Cerebellar cortex (tissue), 1 donor: ENCODE measurements at regions not wholly inside any gene's neighbourhood (a gene's known extent, or its start where the extent isn't known, plus 50 kb on each side); places are given as distances from the start of the nearest gene placed in this dataset.

Source experiments
- DNase-seq: peaks from one replicate; pipeline ENCODE4 v3.0.0-alpha.2; 2015; ENCODE audit warnings: low spot score

DNA sequence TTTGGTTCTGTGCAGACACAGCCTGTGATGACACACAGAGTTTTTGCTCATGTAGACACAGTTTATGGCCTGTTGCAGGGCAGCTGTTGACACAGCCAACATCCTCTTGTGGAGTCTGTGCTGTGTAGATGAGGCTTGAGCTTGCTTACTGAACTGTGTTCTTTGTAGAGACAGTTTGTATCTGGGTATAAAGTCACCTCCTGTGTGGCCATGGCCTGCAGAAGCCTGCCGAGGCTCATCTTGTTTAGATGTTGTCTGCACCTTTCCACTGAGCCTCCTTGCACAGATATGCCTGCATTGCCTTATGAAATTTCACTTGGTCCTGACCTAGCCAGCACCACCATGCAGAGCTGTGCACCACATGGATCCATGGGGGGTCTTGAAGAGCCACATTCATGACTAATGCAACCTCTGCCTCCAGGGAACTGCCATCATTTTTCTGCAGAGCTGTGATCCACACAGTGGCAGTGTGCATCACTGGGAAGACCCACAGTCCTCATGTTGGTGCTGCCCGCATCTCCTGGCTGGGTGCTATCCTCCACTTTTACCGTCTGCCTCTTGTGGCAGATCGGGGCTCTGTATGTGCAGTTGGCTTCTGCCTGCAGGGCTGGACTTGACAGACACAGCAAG is 198.0 kb upstream of the MAMLD1 start:
- no peak for DNase-seq

DNA sequence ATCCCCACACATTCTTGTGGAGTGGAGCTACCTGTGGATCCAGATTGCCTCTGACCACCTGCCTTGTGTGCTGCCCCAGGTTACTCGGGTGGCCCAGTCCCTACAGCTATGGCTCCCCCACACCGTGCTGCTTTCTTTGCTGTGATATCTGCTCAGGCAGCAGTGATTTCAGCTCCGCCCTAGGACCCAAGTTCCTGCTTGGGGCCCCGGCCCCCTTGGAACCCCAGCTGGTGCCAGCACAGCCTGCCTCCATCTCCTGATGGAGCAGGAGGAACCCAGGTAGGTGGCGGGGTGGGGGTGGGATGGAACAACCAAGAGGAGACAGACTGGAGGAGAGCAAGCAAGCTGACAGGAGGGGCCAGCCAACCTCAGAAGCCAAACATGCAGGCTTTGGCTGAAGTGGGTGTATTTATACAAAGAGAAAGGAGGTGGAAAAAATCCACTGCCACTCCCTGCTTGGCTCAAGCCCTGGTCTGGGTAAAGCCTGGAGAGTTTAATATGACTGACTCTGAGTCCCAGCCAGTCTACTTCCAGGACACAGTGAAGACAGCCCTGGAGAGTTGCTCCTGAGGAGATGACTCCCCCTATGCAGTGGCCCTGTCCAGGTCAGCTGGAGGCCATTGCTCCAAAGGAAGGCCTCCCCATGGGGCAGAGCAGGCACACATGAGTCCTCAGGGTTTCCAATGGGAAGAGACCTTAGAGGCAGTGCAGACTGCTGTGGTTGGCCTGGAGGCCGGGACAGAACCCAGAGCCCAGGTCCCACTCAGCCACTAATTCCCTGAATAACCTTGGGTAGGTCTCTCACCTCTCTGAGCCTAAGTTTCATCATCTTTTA is 197.1 kb upstream of the MAMLD1 start:
- no peak for DNase-seq

DNA sequence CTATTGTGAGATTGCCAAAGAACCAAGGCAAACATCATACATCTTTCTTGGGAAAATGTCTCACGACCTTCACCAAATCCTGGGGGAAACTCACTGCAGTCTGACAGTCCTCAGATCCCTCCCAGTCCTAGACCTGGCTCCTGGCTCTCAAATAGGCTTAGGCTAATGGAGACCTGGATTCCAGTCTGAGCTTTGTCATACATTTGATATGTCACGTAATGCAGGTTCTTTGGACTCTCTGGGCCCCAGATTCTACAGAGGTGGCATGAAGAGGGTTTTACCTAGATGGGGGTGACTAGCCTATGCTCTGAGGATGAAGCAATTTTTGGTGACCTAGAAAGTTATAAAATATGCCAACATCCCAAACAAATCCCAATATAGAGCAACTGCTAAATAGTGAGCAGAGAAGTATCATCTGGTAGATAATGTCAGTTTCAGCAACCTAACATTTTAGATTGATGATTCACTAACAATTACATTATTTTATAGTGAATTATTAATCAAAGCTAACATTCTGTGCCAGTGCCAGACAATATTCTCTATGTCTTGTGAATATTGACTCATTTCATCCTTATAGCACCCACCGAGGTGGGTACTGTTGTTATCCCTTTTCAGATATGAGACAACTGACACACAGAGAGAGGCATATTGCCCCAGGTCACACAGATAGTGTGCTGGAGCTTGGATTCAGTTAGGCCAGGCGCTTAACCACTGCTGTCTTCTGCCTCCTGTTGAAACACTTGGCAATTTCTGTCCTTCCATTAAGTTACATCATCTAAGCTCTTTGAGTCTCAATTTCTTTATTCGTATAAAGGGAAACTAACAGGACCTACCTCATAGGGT is 195.4 kb upstream of the MAMLD1 start:
- DNase-seq: no peak

DNA sequence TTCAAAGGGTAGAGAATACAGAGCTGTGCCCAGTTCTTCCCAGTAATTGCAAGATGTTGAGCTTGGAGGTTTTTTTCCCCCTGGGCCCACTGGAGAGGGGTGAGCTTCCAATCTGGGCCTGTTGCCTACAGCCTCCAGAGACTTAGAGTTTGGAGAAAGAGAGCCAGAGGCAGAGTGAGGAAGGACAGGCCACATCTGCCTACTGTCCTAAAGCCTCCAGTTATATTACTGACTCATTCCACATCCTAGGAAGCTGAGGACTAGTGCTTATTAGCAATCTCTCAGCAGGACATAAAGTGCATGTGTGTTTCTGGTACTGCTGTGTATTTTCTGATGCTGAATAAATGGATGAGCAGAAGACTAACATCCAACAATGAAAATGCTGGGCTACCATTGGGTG is 181.0 kb upstream of the MAMLD1 start:
- DNase-seq: no peak

DNA sequence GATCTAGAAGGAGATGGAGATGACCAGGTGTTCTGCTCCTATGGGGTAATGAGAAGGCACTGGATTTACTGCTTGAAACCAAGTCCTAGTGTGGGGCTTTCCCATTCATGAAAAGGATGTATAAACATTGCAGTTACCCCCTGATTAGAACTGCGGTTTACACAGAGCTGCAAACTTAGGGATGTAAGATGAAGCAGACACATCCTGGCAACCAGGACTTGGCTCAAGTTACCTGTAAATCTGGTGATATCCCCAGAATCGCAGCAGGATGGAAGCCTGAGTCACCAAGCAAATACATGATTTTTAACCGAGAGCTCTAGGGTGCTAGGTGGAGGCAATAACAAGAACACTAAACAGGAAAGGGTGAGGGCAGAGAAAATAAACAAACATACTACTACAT is 178.6 kb upstream of the MAMLD1 start:
- DNase-seq: no peak

DNA sequence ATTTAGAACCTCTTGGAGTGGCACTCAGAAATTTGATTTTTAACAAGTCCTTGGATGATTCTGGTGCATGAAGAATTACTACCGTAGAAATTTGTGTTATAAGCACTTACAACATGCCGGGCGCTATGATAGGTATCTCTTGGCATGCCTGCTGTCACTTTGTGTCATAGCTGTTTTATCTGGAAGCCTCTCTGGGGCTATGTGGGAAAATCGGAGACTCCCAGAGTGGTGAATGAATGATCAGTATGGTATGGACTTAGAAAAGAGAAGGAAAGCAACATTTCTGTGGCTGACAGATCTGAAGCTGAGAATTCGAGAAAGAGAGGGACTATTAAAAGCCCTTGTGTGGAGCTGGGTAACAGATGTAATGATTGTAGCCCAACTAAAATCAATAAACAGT is 177.4 kb upstream of the MAMLD1 start:
- DNase-seq: no peak

DNA sequence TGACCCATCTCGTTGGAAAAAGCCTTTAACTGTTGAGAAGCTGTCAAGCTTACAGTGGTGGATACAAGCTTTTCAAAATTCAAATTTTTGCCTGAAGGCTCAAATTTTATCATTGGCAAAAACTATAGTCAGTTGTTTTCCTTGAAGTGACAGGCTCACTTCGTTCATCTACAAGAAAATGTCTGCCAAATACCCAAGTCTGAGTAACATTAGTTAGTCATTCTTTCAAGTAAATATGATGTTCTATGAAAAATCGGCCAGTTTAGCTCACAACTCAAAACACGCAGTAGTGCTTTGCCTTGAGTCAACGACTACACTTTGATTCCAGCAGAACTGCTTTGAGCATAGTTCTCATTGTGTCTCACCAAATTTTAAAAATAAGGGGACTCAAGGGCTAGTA is 170.3 kb upstream of the MAMLD1 start:
- DNase-seq: no peak

DNA sequence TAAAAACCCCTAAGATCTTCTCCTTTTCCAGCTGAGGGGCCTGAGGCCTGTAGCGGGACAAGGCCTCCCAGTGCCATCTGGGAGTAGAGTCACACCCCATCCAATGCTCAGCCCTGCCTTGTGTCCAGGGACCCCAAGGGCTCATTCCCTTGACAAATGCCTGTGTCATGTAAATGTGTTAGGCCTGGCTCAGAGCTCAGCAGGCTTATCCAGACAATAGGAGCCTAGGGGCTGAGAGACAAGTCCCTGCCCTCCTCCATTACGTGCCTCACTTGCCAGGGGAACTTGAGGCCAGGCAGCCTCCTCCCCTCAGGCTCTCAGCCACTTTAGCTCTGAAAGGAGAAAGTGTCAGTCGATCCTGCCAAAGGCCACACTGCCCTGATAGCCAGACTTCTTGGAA is 166.8 kb upstream of the MAMLD1 start:
- DNase-seq: no peak

DNA sequence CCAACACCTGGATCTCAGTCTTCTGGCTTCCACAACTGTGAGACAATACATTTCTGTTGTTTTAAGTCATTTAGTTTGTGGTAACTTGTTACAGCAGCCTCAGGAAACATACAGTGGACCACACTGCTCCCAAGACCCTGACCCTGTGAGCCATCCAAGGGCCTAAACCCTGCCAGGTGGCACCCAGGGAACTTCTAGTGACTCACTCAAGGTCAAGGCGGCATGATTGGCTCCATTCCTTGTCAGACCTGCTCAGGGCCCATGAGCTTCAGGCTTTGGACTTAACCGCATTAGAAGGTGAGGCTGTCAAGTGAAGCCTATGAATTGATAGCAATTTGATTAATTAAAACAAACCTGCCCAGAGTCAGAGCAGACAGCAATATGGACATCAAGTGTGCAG is 165.7 kb upstream of the MAMLD1 start:
- no peak for DNase-seq

DNA sequence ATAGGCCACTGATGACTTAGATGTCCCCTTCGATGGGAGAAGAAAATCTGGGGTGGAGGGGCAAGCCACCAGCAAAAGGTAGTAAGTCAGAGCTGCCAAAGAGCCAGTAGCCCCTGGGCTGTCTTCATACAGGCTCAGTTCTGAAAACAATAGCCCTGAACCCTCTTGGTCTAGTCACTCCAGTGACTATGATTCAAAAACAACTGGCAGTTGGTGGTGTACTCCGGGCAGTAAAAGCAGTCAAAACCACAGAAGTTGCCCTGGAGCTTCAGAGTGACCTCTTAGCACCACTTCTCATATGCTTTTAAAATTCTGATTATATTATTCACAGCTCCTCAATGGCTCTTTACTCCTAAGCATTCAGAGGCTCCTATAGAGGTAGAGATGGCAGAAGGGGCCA is 164.3 kb upstream of the MAMLD1 start:
- DNase-seq: no peak

DNA sequence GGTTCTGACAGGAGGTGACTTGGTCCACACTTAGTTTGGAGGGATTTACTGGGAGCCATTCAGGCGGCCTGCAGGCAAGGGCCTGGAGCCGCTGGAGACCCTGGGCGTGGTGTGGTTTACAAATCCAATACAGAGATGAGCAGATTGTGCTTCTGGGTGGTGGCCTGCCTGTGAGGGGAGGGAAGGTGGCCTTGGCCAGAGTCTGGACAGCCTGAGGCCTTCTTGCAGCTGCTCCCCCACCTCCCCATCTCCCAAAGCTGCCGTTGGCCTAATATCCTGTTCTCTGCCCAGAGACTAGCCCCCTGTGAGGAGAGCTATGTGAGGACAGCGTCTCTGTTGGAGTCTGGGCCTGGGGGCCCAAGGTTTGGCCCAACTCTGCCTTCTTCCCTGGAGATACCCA is 163.9 kb upstream of the MAMLD1 start:
- no peak for DNase-seq

DNA sequence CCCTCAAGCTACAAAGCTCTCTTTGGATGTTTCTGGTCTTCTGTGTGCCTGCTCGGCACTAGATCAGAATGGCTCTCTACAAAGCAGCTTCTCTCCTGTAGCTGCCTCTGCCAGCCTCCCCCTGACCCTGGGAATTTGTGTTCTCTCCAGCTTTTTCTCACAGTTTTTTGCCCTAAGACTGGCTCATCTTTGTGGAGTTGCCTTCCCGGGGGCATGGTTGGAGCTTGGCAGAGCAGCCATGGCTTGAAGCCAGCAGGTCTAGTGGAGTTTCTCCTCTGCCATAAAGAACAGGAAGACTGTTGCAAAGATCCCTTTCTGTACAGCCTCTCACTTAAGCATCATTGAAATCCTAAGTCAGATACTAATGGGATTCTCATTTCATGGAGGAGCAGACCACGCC is 163.3 kb upstream of the MAMLD1 start:
- no peak for DNase-seq

DNA sequence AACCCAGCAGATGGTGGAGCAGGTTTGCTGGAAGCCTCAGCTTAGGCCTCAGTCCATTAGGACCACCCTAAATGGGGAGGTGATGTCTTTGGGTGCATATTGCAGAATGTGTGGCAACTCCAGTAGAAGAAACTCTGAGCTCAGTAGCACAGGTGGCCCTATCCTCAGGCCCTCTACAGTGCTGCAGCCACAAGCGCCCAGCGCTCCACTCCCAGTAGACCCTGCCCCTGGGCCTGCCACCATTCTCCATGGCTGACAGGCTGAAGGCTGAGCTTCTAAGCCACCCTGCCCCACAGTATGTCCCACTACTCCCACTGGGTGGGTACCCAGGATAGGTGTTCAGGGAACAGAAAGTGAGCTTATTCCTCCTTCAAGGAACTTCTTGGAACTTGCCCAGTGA is 162.8 kb upstream of the MAMLD1 start:
- DNase-seq: no peak

DNA sequence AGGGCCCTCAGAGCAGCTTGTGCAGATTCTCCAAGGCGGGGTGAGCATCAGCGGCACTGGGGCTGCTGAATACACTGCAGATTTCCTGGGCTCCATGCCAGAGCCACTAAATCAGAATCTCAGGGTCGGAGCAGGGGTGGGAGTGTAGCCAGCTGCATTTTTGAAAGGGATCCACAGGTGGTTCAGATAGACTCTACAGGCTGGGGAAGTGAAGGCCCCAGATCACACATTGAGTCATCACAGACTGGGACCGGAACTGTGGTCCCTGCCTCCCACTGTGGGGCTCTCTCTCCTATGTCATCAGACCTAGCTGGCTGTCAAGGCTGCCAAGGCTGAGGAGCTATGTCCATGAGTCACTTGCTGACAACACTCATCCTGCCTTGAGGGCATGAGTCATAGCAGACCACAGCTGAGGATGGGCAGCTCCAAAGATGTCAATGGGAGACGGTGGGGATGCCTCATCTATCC is 162.3 kb upstream of the MAMLD1 start:
- no peak for DNase-seq

DNA sequence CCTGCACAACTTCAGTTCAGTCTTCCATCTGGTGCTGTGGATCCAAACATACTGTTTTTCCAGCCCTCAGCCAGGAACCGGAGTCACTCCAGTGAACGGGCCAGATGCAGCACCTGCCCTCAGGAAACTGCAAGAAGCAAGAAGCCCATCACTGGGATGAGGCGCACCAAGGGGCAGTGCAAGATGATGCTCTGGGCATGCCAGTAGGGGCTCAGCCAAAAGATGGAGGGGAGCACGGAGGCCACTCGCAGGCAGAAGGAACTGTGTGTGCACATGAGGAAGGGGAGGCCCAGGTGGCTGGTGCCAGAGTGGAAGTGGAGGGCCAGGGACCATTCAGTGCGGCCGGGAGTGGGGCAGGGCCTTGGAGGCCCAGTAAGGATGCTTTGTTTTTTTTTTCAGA is 161.7 kb upstream of the MAMLD1 start:
- no peak for DNase-seq

DNA sequence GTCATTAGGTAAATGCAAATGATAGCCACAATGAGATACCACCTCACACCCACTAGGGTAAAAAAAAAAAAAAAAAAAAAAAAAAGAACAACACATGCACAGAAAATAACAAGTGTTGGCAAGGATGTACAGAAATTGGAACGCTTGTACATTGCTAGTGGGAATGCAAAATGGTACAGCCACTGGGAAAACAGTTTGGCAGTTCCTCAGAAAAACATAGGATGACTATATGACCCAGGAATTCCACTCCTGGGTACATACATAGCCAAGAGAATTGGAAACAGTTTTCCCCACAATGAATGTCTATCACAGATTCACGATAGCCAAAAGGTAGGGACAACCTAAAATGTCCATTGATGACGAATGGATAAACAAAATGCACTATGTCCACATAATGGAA is 161.3 kb upstream of the MAMLD1 start:
- no peak for DNase-seq

DNA sequence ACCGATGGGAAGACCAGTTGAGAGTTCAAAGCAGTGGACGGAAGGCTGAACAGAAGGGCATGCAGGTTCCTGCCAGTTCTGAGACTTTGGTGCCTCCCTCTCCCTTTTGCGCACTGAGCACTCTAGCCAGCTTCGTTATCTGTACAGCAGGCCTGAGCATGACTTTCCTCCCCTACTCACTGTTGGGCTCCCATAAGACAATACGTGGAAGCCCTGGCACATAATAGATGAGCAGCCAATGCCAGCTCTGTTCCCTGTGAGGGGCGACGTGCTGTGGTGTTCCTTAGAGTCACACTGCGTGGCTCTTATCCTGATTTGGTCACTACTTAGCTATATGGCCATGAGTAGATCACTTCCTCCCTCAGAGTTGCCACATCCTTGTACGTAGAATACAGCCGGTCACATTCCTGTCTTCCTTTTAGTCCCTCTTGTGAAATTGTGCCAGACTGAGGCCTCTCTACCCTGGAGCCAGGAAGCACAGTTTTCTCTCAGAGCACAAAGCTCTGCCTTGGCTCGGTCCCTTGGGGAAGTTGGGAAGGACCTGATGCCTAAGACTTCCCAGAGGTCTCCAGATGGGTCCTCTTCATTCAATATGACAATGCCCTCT is 160.4 kb upstream of the MAMLD1 start:
- DNase-seq: no peak

DNA sequence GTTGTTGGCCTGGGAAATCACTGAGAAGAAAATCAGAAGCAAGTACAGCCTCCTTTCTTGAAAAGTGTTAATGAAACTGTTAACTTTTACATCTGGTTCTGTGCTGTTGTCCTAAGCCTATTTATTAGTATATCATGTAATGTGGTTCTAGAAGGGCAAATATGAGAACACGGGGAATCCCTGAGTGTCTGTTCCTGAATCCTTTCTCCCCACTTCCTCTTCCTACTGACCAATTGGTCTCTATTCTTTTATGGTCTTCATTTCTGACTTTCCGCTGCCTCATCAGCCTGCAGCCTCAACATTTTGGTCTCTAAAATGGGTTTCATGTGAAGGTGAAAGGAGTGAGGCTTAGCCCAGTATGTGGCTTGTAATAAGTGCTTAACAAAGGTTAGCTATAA is 159.9 kb upstream of the MAMLD1 start:
- DNase-seq: no peak

DNA sequence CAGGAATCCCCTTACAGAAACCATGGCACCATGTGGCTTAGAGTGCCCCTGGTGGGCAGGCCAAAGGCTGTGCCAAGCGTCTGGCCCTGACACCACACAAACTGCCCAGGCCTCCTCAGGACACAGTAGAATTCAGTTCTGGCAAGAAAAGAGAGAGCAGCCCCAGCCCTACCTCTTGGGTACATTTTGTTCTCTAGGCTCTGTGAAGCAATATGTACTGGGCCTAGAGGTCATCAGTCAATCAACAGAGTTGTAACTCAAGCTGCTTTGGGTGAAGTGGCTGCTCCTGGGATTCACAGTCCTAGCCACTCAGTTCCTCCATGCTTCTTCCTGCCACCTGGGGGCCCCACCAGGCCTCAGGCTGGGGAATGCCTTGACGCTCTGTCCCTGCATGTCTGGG is 158.1 kb upstream of the MAMLD1 start:
- DNase-seq: no peak

DNA sequence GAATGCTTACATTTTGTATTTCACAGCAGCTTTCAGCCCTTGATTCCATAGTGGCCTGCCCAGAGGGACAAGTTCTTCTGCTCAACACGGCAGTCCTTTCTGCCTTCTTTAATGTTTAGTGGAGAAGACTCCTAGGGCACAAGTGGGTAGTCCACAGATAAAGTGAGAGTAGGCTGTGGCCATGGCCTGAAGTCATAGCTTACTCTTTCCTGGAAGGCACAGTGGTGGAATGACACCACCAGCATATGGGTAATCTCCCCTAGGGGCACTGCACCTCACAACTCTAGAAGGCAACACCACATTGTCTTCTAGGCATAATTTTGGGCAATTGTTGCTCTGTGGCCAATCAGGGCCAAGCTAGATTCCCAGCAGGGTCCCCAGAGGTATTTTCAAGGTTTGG is 155.4 kb upstream of the MAMLD1 start:
- no peak for DNase-seq

DNA sequence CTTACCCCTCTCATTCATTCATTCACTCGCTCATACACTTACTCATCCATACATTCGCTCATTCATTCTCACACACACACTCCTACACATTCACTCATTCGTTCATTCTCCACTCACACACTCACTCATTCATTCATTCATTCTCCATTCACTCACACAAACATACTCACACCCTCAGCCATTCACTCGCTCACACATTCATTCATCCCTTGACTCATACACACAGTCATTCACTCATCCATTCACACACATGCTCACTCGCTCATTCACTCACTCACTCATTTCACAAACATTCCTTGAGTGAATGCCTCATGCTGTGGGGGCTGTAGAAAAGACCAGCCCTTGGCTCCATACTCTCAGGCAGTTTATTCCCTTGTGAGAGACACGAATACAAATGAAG is 151.1 kb upstream of the MAMLD1 start:
- no peak for DNase-seq

DNA sequence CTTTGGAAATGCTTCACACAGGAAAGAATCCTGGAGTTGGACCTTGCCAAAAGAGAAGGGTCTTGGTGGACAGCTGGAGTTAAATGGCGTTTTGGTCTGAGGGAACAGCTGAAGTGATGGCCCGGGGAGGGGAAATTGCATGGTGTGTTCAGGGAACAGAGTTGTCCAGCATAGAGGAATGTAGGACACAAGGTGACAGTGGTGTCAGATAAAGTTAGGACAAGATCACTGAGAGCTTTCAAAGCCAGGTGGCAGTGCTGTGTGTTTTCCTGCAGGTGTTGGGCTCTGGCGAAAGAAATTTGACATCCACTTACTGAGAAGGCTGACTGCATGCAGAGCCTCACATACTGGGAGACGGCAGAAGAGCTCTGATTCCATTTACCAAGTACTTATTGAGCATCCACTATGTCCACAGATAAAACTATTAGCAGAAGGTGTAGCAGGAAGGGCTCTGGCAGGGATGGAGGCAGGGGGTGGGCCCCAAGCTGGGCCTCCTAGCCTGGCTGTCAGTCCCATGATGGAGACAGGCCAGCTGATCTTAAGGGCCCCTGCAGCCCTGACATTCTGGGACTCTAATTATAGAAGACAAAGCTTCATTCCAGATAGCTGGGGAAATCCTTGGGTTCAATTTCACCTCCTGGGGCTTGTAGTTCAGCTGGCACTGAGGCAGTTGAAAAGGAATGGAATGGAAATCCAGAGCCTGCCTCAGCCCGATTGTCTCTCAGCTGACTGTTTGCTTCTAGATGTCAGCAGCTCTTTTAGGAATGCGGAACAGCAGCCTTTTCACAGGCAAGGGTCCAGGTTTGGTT is 150.2 kb upstream of the MAMLD1 start:
- no peak for DNase-seq
